ENCODE measurements at regions not wholly inside any gene's neighbourhood (a gene's known extent, or its start where the extent isn't known, plus 50 kb on each side); places are given as distances from the start of the nearest gene placed in this dataset.

DNA sequence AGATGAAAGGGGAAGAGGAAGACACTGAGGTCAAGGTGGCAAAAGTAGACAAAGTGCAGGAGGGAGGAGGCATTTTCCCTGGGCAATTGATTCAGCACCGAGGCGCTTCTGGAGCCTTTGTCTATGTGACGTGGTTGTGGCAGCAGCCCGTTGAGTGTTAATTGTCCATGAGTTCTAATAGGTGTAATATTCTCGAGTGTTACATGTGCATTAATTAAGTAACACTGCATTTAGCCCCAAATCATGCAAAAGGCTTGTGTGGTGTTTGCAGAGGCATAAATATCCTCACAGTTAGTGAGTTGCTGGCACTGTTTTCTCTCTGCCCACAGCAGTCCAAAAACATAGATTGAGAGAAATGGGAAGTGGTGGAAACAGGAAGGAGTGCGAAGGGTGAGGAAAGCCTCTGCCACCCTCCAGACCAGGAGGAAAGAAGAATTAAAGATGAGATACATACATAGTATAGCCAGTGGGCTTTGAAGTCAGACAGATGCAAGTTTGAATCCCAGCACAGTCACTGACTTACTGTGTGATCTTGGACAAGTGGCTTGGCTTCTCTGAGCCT is 361.2 kb downstream of the MN1 start:
- Mint-ChIP-seq H3K27ac (no peak overlapping the region), H3K27me3 (no peaks in the 10 kb centered on the region), H3K4me1 (no peaks in the 10 kb centered on the region), H3K4me3 (no peak overlapping the region), H3K9me3 (no peaks in the 10 kb centered on the region), H3K36me3 (ENCODE audit: low read depth) (no peaks in the 10 kb centered on the region)
- ChIA-PET POLR2A (no interaction called here), CTCF (no interaction called here)
- no peak for DNase-seq

DNA sequence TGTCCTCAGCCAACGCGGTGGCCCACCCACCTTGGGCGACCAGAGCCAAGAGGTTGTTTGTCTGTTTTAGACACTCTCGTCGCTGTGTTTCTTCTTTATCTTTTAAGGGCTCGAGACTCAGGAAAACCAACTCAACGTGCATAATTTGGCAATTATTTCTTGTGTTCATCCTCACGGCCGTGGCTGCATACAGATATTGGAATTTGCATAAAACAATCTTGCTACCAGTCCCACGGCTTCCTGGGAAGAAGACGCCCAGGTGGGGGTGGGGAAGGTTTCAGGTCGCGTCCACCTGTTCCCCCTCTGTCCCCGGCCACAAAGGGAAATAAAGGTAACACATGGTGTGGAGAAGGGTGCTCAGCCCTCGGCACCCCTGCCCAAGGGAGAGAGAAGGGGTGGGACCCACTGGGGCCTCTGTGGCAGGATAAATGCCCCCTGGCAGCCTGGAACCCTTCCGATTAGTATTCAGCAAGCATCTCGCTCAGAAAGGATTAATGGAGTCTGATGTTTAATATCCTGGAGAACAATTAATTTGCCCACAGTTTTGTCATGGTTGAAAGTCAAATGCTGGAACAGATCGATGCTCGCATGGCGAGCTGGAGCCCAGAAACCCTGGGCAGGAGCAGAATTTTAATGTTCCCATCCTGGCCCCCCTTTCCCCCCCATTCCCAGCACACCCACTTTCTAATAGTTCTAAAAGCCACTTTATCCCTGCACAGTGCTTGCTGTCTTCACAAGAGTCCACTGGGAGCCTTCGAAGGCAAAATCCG is 359.7 kb downstream of the MN1 start:
- no peak for DNase-seq
- no peaks in the 10 kb centered on the region for H3K27me3 Mint-ChIP-seq
- no peaks in the 10 kb centered on the region for H3K4me1 Mint-ChIP-seq
- H3K27ac Mint-ChIP-seq = no peak overlapping the region
- POLR2A ChIA-PET = no interaction called here
- H3K9me3 Mint-ChIP-seq = no peaks in the 10 kb centered on the region
- CTCF ChIA-PET = no interaction called here
- H3K4me3 Mint-ChIP-seq = no peak overlapping the region
- H3K36me3 Mint-ChIP-seq (ENCODE audit: low read depth) = no peaks in the 10 kb centered on the region

DNA sequence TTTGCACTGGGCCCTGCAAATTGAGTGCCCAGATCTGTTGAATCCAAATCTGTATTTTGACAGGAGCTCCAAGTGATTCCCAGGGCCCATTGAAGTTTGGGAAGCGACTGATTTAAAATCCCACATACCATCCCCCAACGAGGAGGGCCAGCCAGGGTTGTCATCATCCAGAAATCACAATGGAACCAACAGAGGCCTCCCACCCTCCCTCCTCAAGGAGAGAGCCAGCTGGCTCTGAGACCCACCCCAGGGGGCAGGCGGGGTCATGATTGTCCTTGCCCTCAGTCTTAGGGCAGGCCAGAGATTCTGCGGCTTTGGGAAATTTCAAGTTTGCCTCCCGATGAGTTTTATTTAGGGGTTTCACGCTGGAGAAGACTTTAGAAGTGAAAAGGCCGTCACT is 358.2 kb downstream of the MN1 start:
- H3K4me1 Mint-ChIP-seq = no peaks in the 10 kb centered on the region
- no peak for DNase-seq
- ChIA-PET CTCF (no interaction called here), POLR2A (no interaction called here)
- no peaks in the 10 kb centered on the region for H3K9me3 Mint-ChIP-seq
- no peak overlapping the region for H3K27ac Mint-ChIP-seq
- no peak overlapping the region for H3K4me3 Mint-ChIP-seq
- H3K36me3 Mint-ChIP-seq (ENCODE audit: low read depth) = no peaks in the 10 kb centered on the region
- no peaks in the 10 kb centered on the region for H3K27me3 Mint-ChIP-seq

DNA sequence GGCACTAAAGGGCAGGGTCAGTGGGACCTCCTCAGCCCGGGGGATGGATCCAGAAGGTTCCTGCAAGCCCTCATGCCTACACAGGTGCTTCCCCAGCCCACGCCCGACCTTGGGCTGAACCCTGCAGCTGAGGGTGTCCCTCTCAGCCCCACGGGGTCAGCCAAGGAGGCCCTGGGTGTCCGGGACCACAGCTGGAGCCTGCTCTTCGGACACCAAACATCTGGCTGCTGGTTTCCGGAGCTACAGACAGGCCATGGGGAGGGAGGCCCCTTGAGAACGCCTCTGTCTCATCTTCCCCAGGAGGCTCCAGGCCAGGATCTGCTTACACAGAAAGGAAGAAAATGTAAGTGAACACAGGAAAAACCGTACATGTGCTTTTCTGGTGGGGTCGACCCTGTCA is 355.7 kb downstream of the MN1 start:
- H3K9me3 Mint-ChIP-seq = no peaks in the 10 kb centered on the region
- DNase-seq = no peak
- H3K4me1 Mint-ChIP-seq = no peaks in the 10 kb centered on the region
- no peak overlapping the region for H3K27ac Mint-ChIP-seq
- CTCF ChIA-PET = no interaction called here
- POLR2A ChIA-PET = no interaction called here
- H3K36me3 Mint-ChIP-seq (ENCODE audit: low read depth) = no peaks in the 10 kb centered on the region
- no peak overlapping the region for H3K4me3 Mint-ChIP-seq
- H3K27me3 Mint-ChIP-seq = no peaks in the 10 kb centered on the region

DNA sequence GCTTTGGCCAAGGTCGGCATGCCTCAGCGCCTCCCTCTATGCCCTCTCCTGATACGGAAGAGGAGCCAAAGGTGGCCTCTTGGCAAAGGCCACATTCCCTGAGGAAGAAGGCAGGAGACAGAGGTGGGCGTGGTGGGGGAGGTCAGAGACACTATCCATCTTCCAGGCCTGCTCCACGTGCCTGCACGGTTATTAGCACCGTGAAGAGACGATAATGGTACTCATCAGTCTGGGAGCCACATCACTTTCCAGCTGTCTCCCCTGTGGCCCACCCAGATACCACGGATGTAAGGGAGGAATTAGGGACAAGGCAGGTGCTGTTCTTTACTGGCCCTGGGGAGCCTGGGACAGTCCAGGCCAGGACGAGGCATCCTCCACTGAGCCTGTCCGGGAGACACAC is 354.3 kb downstream of the MN1 start:
- no peaks in the 10 kb centered on the region for H3K27me3 Mint-ChIP-seq

DNA sequence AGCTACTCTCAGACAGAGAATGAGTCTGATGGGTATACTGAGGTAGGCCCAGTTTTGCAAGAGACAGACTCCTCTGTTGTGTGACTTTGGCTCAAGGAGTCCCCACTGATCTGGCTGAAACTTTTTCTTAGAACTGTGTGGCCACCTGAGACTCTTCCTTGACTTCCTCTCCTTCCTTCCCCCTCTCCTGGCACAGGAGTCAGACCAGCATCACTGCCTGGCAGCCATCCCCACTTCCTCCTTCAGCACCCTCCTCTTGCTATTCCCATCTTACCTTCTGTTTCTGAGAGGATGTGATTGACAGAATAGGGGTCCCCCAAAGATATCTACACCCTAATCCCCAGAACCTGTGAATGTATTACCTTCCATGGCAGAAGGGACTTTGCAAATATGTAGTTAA is 351.1 kb downstream of the MN1 start:
- no peak for DNase-seq
- H3K27ac Mint-ChIP-seq = no peak overlapping the region
- H3K4me1 Mint-ChIP-seq = no peaks in the 10 kb centered on the region
- H3K36me3 Mint-ChIP-seq (ENCODE audit: low read depth) = no peaks in the 10 kb centered on the region
- H3K27me3 Mint-ChIP-seq = no peaks in the 10 kb centered on the region
- no peak overlapping the region for H3K4me3 Mint-ChIP-seq
- ChIA-PET CTCF (no interaction called here), POLR2A (no interaction called here)
- no peaks in the 10 kb centered on the region for H3K9me3 Mint-ChIP-seq

More for the DNA sequence above, 354.3 kb downstream of the MN1 start:
- CTCF ChIA-PET = no interaction called here
- no peak for DNase-seq
- H3K36me3 Mint-ChIP-seq (ENCODE audit: low read depth) = no peaks in the 10 kb centered on the region
- H3K27ac Mint-ChIP-seq = no peak overlapping the region
- H3K9me3 Mint-ChIP-seq = no peaks in the 10 kb centered on the region
- no peak overlapping the region for H3K4me3 Mint-ChIP-seq
- no peaks in the 10 kb centered on the region for H3K4me1 Mint-ChIP-seq
- POLR2A ChIA-PET = no interaction called here

DNA sequence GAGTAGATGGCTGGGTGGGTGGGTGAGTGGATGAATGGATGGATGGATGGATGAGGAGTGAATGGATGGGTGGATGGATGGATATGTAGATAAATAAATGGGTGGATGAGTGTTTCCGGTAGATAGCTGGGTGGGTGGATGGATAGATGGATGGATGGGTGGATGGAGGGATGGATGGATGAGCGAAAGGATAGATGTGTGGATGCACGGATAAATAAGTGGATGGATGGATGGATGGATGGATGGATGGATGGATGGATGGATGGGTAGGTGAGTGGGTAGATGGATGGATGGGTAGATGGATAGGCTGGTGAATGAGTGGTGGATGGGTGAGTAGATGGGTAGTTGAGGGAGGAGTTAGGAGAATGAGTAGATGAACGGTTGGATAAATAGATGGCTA is 349.3 kb downstream of the MN1 start:
- Mint-ChIP-seq H3K4me3 (no peak overlapping the region), H3K9me3 (peaks cover 2% of the 10 kb centered on the region), H3K36me3 (ENCODE audit: low read depth) (no peaks in the 10 kb centered on the region), H3K27me3 (no peaks in the 10 kb centered on the region), H3K4me1 (no peaks in the 10 kb centered on the region), H3K27ac (no peak overlapping the region)
- no peak for DNase-seq
- POLR2A ChIA-PET = no interaction called here
- CTCF ChIA-PET = no interaction called here

DNA sequence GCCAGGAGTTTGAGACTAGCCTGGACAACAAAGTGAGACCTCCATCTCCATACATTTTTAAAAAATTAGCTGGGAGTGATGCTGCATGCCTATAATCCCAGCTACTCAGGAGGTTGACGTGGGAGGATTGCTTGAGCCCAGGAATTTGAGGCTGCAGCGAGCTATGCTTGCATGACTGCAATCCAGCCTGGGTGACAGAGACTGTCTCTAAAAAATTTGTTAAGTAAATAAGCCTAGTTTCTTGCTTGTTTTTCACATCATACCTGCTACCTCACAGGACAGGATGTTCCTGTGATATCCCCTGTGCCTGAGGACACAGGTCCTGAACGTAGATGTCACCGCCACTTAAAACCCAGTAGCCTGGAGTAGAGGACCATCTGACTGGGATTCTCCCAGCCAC is 348.6 kb downstream of the MN1 start:
- ChIA-PET POLR2A (no interaction called here), CTCF (no interaction called here)
- DNase-seq = no peak
- Mint-ChIP-seq H3K4me1 (no peaks in the 10 kb centered on the region), H3K27me3 (no peaks in the 10 kb centered on the region), H3K4me3 (no peak overlapping the region), H3K9me3 (peaks cover 2% of the 10 kb centered on the region), H3K36me3 (ENCODE audit: low read depth) (no peaks in the 10 kb centered on the region), H3K27ac (no peak overlapping the region)

DNA sequence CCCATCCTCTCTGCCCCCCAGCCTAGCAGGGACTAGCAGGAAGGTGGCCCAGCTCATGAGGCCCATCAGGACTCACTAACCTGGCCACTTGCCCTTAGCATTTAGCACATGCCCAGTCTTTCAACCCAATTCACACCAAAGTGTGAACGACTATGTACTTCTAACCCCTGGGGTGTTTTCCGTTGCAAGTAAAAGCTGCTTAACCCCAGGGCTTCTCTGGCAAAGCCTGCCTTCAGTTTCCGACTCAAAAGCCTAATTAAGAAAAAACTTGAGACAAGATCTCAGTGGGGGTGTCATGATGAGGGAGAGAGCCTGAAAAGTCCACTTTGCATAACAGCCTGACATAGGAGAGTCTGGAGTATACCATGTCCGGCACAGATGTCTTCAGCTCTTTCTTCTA is 347.8 kb downstream of the MN1 start:
- ChIA-PET CTCF (no interaction called here), POLR2A (no interaction called here)
- Mint-ChIP-seq H3K4me1 (no peaks in the 10 kb centered on the region), H3K4me3 (no peak overlapping the region), H3K27ac (no peak overlapping the region), H3K36me3 (ENCODE audit: low read depth) (no peaks in the 10 kb centered on the region), H3K27me3 (no peaks in the 10 kb centered on the region), H3K9me3 (peaks cover 2% of the 10 kb centered on the region)
- no peak for DNase-seq

DNA sequence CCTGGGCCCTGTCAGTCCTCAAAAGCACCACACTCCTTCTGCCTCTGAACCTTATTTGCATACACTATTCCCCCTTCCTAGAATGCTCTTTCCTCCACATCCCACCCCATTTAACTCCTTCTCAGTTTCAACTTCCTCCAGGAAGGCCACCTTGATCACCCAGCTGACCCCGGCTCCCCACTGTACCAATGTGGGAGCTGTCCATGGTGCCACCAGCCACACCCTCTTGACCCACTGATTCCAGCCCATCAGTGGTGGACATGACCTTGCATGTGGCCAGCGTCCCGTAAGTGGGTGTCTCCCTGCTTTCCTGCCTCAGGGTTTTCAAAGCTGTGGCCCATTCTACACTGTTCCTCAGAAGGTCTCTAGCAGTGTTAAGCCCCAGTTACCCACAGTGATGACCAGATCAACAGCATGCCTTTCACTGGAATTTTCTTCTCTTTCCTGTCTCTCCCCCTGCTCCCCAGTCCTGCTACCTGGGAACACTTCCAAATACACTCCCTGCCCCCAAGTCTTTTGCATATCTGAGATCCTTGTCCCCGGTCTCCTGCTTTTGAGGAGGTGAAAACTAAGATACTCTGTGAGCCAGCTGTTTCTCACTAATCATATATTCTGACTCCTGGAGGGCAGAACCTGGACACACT is 346.6 kb downstream of the MN1 start:
- no peak for DNase-seq
- H3K36me3 Mint-ChIP-seq (ENCODE audit: low read depth) = no peaks in the 10 kb centered on the region
- ChIA-PET CTCF (no interaction called here), POLR2A (no interaction called here)
- peaks cover 2% of the 10 kb centered on the region for H3K9me3 Mint-ChIP-seq
- no peak overlapping the region for H3K27ac Mint-ChIP-seq
- no peaks in the 10 kb centered on the region for H3K4me1 Mint-ChIP-seq
- no peaks in the 10 kb centered on the region for H3K27me3 Mint-ChIP-seq
- no peak overlapping the region for H3K4me3 Mint-ChIP-seq

DNA sequence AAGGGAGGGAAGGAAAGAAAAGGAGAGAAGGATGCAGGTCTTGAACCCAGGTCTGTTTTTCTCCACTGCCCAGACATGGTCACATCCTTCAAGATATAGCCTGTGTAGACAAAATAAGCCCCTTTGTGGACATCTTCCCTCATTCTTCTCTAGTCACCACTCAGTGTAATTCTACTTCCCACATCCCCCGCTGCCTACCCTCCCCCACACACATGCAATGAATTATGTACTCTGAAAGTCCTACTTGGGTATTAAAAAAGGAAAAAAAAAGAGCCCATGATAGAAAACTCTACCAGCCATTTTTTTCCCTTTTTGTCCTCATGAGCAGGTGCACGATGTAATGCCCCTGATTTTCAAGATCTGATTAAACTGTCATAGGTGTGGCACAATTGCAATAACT is 346.0 kb downstream of the MN1 start:
- Mint-ChIP-seq H3K4me3 (no peak overlapping the region), H3K27ac (no peak overlapping the region), H3K27me3 (no peaks in the 10 kb centered on the region), H3K36me3 (ENCODE audit: low read depth) (no peaks in the 10 kb centered on the region), H3K4me1 (no peaks in the 10 kb centered on the region), H3K9me3 (peaks cover 2% of the 10 kb centered on the region)
- ChIA-PET CTCF (no interaction called here), POLR2A (no interaction called here)
- DNase-seq = no peak

DNA sequence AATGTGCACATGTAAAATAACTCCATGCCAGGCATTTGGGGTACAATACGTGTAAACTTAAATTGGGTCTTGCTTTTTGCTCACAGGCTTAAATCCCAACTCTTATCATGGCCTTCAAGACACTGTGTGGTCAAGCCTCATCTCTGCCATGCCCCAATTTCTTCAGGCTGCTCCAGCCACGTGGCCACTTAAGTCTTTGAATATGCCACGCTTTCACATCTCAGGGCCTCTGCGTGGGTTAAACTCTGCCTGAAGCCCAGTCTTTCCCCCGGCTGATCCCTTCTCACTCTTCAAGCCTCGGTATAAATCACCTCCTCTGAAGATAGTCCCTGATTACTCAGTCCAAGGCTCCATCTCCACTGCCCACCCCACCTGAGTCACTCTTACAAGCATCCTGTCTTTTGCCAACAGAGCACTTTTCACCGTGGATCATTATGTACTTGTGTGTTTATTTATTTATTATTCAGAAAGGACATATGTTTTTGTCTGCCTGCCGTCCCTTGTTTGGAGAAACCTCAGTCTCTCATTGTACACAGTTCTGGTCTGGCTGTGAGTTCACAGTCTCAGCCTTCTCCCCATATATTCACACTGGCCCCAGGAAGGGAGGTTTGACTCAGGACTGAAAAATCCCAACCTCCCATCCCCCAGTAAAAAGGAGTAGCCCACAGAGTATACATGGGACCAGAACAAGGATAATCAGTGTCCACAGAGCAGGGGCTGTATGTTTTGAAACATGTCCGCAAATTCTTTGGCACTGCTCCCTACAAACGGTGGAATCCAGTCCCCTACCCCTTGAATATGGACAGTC is 344.7 kb downstream of the MN1 start:
- peaks cover 2% of the 10 kb centered on the region for H3K9me3 Mint-ChIP-seq
- no peak for DNase-seq
- POLR2A ChIA-PET = no interaction called here
- H3K4me3 Mint-ChIP-seq = no peak overlapping the region
- no peaks in the 10 kb centered on the region for H3K27me3 Mint-ChIP-seq
- no peaks in the 10 kb centered on the region for H3K4me1 Mint-ChIP-seq
- no peaks in the 10 kb centered on the region for H3K36me3 Mint-ChIP-seq (ENCODE audit: low read depth)
- CTCF ChIA-PET = no interaction called here
- no peak overlapping the region for H3K27ac Mint-ChIP-seq

DNA sequence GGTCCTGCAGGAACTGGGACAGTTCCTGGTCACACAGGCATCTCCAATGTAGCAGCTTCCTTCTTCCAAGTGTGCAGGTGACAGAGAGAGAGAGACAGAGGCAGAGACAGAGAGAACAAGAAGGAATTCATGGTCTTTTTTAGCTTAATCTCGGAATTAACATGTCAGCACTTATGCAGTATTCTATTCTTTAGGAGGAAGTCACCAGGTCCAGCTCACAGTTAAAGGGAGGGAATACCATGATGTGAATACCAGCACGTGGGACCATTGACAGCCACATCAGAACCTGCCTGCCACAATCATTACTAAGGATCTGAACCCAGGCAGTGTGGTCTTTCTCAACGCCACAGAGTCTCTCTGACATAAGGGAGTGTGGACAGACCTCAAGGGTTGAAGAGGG is 341.6 kb downstream of the MN1 start:
- H3K27ac Mint-ChIP-seq = no peak overlapping the region
- no peak overlapping the region for H3K4me3 Mint-ChIP-seq
- ChIA-PET CTCF (no interaction called here), POLR2A (no interaction called here)
- no peaks in the 10 kb centered on the region for H3K36me3 Mint-ChIP-seq (ENCODE audit: low read depth)
- peaks cover 2% of the 10 kb centered on the region for H3K9me3 Mint-ChIP-seq
- no peaks in the 10 kb centered on the region for H3K27me3 Mint-ChIP-seq
- no peaks in the 10 kb centered on the region for H3K4me1 Mint-ChIP-seq
- no peak for DNase-seq

Data from activated CD4-positive, alpha-beta memory T cell treated with anti-CD3 and anti-CD28 coated beads, Interleukin-2, amount 10 ng/mL, durations not matched to agents 7 days and 5 days (primary cell).